ENCODE measurements at regions not wholly inside any gene's neighbourhood (a gene's known extent, or its start where the extent isn't known, plus 50 kb on each side); places are given as distances from the start of the nearest gene placed in this dataset.

- TF ChIP-seq CTCF (conservative IDR thresholded peaks at IDR 0.05; ENCODE audit: low read length) (0 out of 2 replicates have a peak, but pooled peaks have one; percentile 17), EZH2phosphoT487 (IDR thresholded peaks at IDR 0.05; ENCODE audit: borderline replicate concordance, low read depth, low read length) (no peak)
Measured at GRCh38 chr2:195520671-195521155, 136.3 kb upstream of the SLC39A10 start.
